GM12891 (cell line): ENCODE measurements at regions not wholly inside any gene's neighbourhood (a gene's known extent, or its start where the extent isn't known, plus 50 kb on each side); places are given as distances from the start of the nearest gene placed in this dataset.

ENCODE experiments used
- DNase-seq: peaks from one replicate; pipeline ENCODE4 v3.0.0; 2011; ENCODE audit warnings: low spot score; ENCODE audit not compliant: insufficient read length
- FAIRE-seq: peaks from 2 replicates; lab custom pipeline; 2011; peaks lifted over from hg19 to GRCh38; lab: Jason Lieb, UNC
- PAX5 ChIP-seq: IDR thresholded peaks from 2 replicates; pipeline ENCODE4 v1.6.1; 2011; ENCODE audit warnings: low read length, moderate library complexity, mild to moderate bottlenecking; ENCODE audit not compliant: insufficient read depth, severe bottlenecking
- POLR2A ChIP-seq: IDR thresholded peaks from 2 replicates; pipeline ENCODE4 v1.6.1; 2011; ENCODE audit warnings: low read depth, low read length, control low read depth
- POLR2AphosphoS5 ChIP-seq: IDR thresholded peaks from 2 replicates; pipeline ENCODE4 v1.6.1; 2011; ENCODE audit warnings: low read depth, low read length, control low read depth
- POU2F2 ChIP-seq: IDR thresholded peaks from 2 replicates; pipeline ENCODE4 v1.6.1; 2011; ENCODE audit warnings: low read depth, mild to moderate bottlenecking, control low read depth, low read length, moderate library complexity
- SPI1 ChIP-seq: IDR thresholded peaks from 2 replicates; pipeline ENCODE4 v1.6.1; 2011; ENCODE audit warnings: low read depth, low read length, control low read depth
- TAF1 ChIP-seq: IDR thresholded peaks from 2 replicates; pipeline ENCODE4 v1.6.1; 2011; ENCODE audit warnings: low read depth, low read length, control low read depth

GRCh38 chr2:48148841-48149430 lies 165.5 kb upstream of the FOXN2 start:
- no peak for TF ChIP-seq PAX5
- no peak for TF ChIP-seq SPI1
- no peak for TF ChIP-seq POLR2A
- no peak for DNase-seq
- no peak for FAIRE-seq

- no peak for TF ChIP-seq TAF1
- DNase-seq (no peak), FAIRE-seq (no peak)
Observed at GRCh38 chr2:48157150-48157549, 157.3 kb upstream of the FOXN2 start.

GRCh38 chr2:48161628-48162027 lies 152.9 kb upstream of the FOXN2 start:
- TF ChIP-seq POLR2AphosphoS5 (no peak), TAF1 (no peak), PAX5 (no peak), SPI1 (no peak), POU2F2 (no peak), POLR2A (no peak)
- FAIRE-seq (peak; percentile 23), DNase-seq (no peak)

- DNase-seq (no peak), FAIRE-seq (no peak)
- no peak for TF ChIP-seq POU2F2
- no peak for TF ChIP-seq TAF1
- TF ChIP-seq PAX5 = no peak
- TF ChIP-seq POLR2AphosphoS5 = no peak
- TF ChIP-seq POLR2A = no peak
- no peak for TF ChIP-seq SPI1
Observed at GRCh38 chr2:48162742-48163141, 151.7 kb upstream of the FOXN2 start.

GRCh38 chr2:48165070-48165753 lies 149.3 kb upstream of the FOXN2 start:
- DNase-seq (no peak), FAIRE-seq (no peak)
- TF ChIP-seq POLR2AphosphoS5 (no peak), POLR2A (no peak), POU2F2 (no peak), SPI1 (no peak), TAF1 (no peak), PAX5 (no peak)

GRCh38 chr2:48169141-48169592 lies 145.3 kb upstream of the FOXN2 start:
- no peak for TF ChIP-seq PAX5
- DNase-seq (no peak), FAIRE-seq (no peak)

- no peak for FAIRE-seq
- no peak for DNase-seq
- TF ChIP-seq POU2F2 (no peak), POLR2AphosphoS5 (no peak), POLR2A (no peak), TAF1 (no peak), SPI1 (no peak), PAX5 (no peak)
Observed at GRCh38 chr2:48170281-48170680, 144.2 kb upstream of the FOXN2 start.

- no peak for TF ChIP-seq POLR2A
- no peak for TF ChIP-seq PAX5
- TF ChIP-seq POU2F2 = no peak
- TF ChIP-seq TAF1 = no peak
- no peak for TF ChIP-seq POLR2AphosphoS5
- TF ChIP-seq SPI1 = no peak
- no peak for DNase-seq
- FAIRE-seq = no peak
Observed at GRCh38 chr2:48173141-48173540, 141.3 kb upstream of the FOXN2 start.

- FAIRE-seq (no peak), DNase-seq (no peak)
- TF ChIP-seq POLR2AphosphoS5 (no peak), TAF1 (no peak), POU2F2 (no peak), SPI1 (no peak), POLR2A (no peak), PAX5 (no peak)
Observed at GRCh38 chr2:48174503-48174902, 140.0 kb upstream of the FOXN2 start.

- DNase-seq = no peak
- no peak for FAIRE-seq
- TF ChIP-seq POLR2AphosphoS5 (no peak), POLR2A (no peak), POU2F2 (no peak), PAX5 (no peak), SPI1 (no peak), TAF1 (no peak)
Observed at GRCh38 chr2:48175254-48175653, 139.2 kb upstream of the FOXN2 start.

- no peak for TF ChIP-seq POLR2A
- TF ChIP-seq SPI1 = no peak
- TF ChIP-seq PAX5 = no peak
- TF ChIP-seq POLR2AphosphoS5 = no peak
- TF ChIP-seq TAF1 = no peak
- no peak for TF ChIP-seq POU2F2
- no peak for DNase-seq
- no peak for FAIRE-seq
Observed at GRCh38 chr2:48175656-48176055, 138.8 kb upstream of the FOXN2 start.
